Upper lobe of right lung (tissue), 1 donor: ENCODE measurements at regions not wholly inside any gene's neighbourhood (a gene's known extent, or its start where the extent isn't known, plus 50 kb on each side); places are given as distances from the start of the nearest gene placed in this dataset.

ENCODE experiments used
- ATAC-seq: fragments of 200-7000 bp; cut with Tn5 transposase; one replicate; pipeline ENCODE4 v1.9.1; 2020; ENCODE audit warnings: mild to moderate bottlenecking, moderate library complexity
- DNase-seq: peaks from one replicate; pipeline ENCODE4 v3.0.0-alpha.2; 2020
- H3K27ac ChIP-seq: fragments of 200-600 bp; one replicate; pipeline ENCODE4 v1.8.0; 2022
- H3K27me3 ChIP-seq: fragments of 200-600 bp; one replicate; pipeline ENCODE4 v1.8.0; 2022; ENCODE audit warnings: mild to moderate bottlenecking
- H3K36me3 ChIP-seq: fragments of 200-600 bp; one replicate; pipeline ENCODE4 v1.8.0; 2022
- H3K4me1 ChIP-seq: fragments of 200-600 bp; one replicate; pipeline ENCODE4 v1.8.0; 2022
- H3K4me3 ChIP-seq: fragments of 200-600 bp; one replicate; pipeline ENCODE4 v1.8.0; 2022; ENCODE audit warnings: mild to moderate bottlenecking
- H3K9me3 ChIP-seq: fragments of 200-600 bp; one replicate; pipeline ENCODE4 v1.8.0; 2022
- CTCF ChIP-seq: fragments of 200-600 bp; IDR thresholded peaks from one replicate; pipeline ENCODE4 v1.8.0; 2022; ENCODE audit warnings: antibody characterized with exemption
- intact Hi-C: fragments of 100-400 bp; cut with DNase I; formaldehyde crosslinking; loops from one replicate; pipeline ENCODE4 v1.11.0; 2022
- donor health status: DM: no; HTN: yes; CAD: no; lungs with severe emphysema.

GRCh38 chr2:122980671-122981070 lies 1044.4 kb upstream of the CNTNAP5 start:
- no peaks in the 10 kb centered on the region for H3K27me3 ChIP-seq
- peak; percentile 70 for DNase-seq
- intact Hi-C loops = no loop called here
- H3K4me3 ChIP-seq = no peak overlapping the region
- no peak for TF ChIP-seq CTCF
- peak; percentile 78 for ATAC-seq
- no peaks in the 10 kb centered on the region for H3K4me1 ChIP-seq
- H3K36me3 ChIP-seq = no peaks in the 10 kb centered on the region
- H3K9me3 ChIP-seq = no peaks in the 10 kb centered on the region
- H3K27ac ChIP-seq = no peak overlapping the region

GRCh38 chr2:122982936-122983335 lies 1042.2 kb upstream of the CNTNAP5 start:
- ATAC-seq = no peak
- H3K9me3 ChIP-seq = no peaks in the 10 kb centered on the region
- H3K36me3 ChIP-seq = no peaks in the 10 kb centered on the region
- H3K27ac ChIP-seq = no peak overlapping the region
- intact Hi-C loops = no loop called here
- H3K4me1 ChIP-seq = no peaks in the 10 kb centered on the region
- no peaks in the 10 kb centered on the region for H3K27me3 ChIP-seq
- no peak for DNase-seq
- H3K4me3 ChIP-seq = no peak overlapping the region
- TF ChIP-seq CTCF = no peak

- peaks cover 5% of the 10 kb centered on the region for H3K9me3 ChIP-seq
- H3K27me3 ChIP-seq = no peaks in the 10 kb centered on the region
- DNase-seq = no peak
- ATAC-seq = peak; percentile 30
- H3K4me3 ChIP-seq = no peak overlapping the region
- H3K36me3 ChIP-seq = no peaks in the 10 kb centered on the region
- H3K4me1 ChIP-seq = no peaks in the 10 kb centered on the region
- no peak overlapping the region for H3K27ac ChIP-seq
- no peak for TF ChIP-seq CTCF
- intact Hi-C loops = no loop called here
These were observed 1036.5 kb upstream of the CNTNAP5 start for GRCh38 chr2:122988395-122989221.

GRCh38 chr2:122993592-122993991 lies 1031.5 kb upstream of the CNTNAP5 start:
- TF ChIP-seq CTCF = no peak

GRCh38 chr2:122999258-122999657 lies 1025.8 kb upstream of the CNTNAP5 start:
- intact Hi-C loops = no loop called here
- no peak overlapping the region for H3K4me3 ChIP-seq
- no peaks in the 10 kb centered on the region for H3K36me3 ChIP-seq
- H3K27me3 ChIP-seq = no peaks in the 10 kb centered on the region
- DNase-seq = no peak
- no peak overlapping the region for H3K27ac ChIP-seq
- no peaks in the 10 kb centered on the region for H3K4me1 ChIP-seq
- no peak for TF ChIP-seq CTCF
- no peak for ATAC-seq
- no peaks in the 10 kb centered on the region for H3K9me3 ChIP-seq

More at GRCh38 chr2:122993592-122993991, 1031.5 kb upstream of the CNTNAP5 start:
- no peaks in the 10 kb centered on the region for H3K36me3 ChIP-seq
- H3K27me3 ChIP-seq = no peaks in the 10 kb centered on the region
- intact Hi-C loops = no loop called here
- no peaks in the 10 kb centered on the region for H3K4me1 ChIP-seq
- H3K4me3 ChIP-seq = no peak overlapping the region
- peaks cover 6% of the 10 kb centered on the region for H3K9me3 ChIP-seq
- ATAC-seq (no peak), DNase-seq (no peak)
- H3K27ac ChIP-seq = no peak overlapping the region
